ENCODE measurements at regions not wholly inside any gene's neighbourhood (a gene's known extent, or its start where the extent isn't known, plus 50 kb on each side); places are given as distances from the start of the nearest gene placed in this dataset.

- DNase-seq (ENCODE audit: low read depth), result no peak
- no peak for TF ChIP-seq CTCF (IDR thresholded peaks at IDR 0.05; ENCODE audit: insufficient read depth, low read depth, low read length, missing control alignments)
- H3K4me3 ChIP-seq (ENCODE audit: low read depth, low read length), result no peak overlapping the region
These were observed 833.3 kb upstream of the INTU start for GRCh38 chr4:126799416-126799815.

GRCh38 chr4:126799971-126800574 is 832.7 kb upstream of the INTU start:
- TF ChIP-seq CTCF (IDR thresholded peaks at IDR 0.05; ENCODE audit: insufficient read depth, low read depth, low read length, missing control alignments), result no peak
- no peak for DNase-seq (ENCODE audit: low read depth)
- no peak overlapping the region for H3K4me3 ChIP-seq (ENCODE audit: low read depth, low read length)

GRCh38 chr4:126800575-126801141 is 832.1 kb upstream of the INTU start:
- TF ChIP-seq CTCF (IDR thresholded peaks at IDR 0.05; ENCODE audit: insufficient read depth, low read depth, low read length, missing control alignments), result no peak
- DNase-seq (ENCODE audit: low read depth), result no peak
- no peak overlapping the region for H3K4me3 ChIP-seq (ENCODE audit: low read depth, low read length)

- no peak for DNase-seq (ENCODE audit: low read depth)
These were observed 825.6 kb upstream of the INTU start for GRCh38 chr4:126807132-126807531.

GRCh38 chr4:126812076-126812475 is 820.7 kb upstream of the INTU start:
- no peak for TF ChIP-seq CTCF (IDR thresholded peaks at IDR 0.05; ENCODE audit: insufficient read depth, low read depth, low read length, missing control alignments)
- no peak overlapping the region for H3K4me3 ChIP-seq (ENCODE audit: low read depth, low read length)

More at GRCh38 chr4:126807132-126807531, 825.6 kb upstream of the INTU start:
- no peak for TF ChIP-seq CTCF (IDR thresholded peaks at IDR 0.05; ENCODE audit: insufficient read depth, low read depth, low read length, missing control alignments)
- no peak overlapping the region for H3K4me3 ChIP-seq (ENCODE audit: low read depth, low read length)

GRCh38 chr4:126820631-126821030 is 812.1 kb upstream of the INTU start:
- no peak overlapping the region for H3K4me3 ChIP-seq (ENCODE audit: low read depth, low read length)
- TF ChIP-seq CTCF (IDR thresholded peaks at IDR 0.05; ENCODE audit: insufficient read depth, low read depth, low read length, missing control alignments), result no peak
- no peak for DNase-seq (ENCODE audit: low read depth)

More at GRCh38 chr4:126812076-126812475, 820.7 kb upstream of the INTU start:
- no peak for DNase-seq (ENCODE audit: low read depth)

- TF ChIP-seq CTCF (IDR thresholded peaks at IDR 0.05; ENCODE audit: insufficient read depth, low read depth, low read length, missing control alignments), result no peak
- DNase-seq (ENCODE audit: low read depth), result no peak
- H3K4me3 ChIP-seq (ENCODE audit: low read depth, low read length), result no peak overlapping the region
These were observed 811.6 kb upstream of the INTU start for GRCh38 chr4:126821152-126821551.

Data from GM12865 (cell line).